Liver (tissue), 8 donors: ENCODE measurements at regions not wholly inside any gene's neighbourhood (a gene's known extent, or its start where the extent isn't known, plus 50 kb on each side); places are given as distances from the start of the nearest gene placed in this dataset.

ENCODE experiments used
- DNase-seq: peaks from one replicate; pipeline ENCODE4 v3.0.0-alpha.2; 2017; ENCODE audit warnings: low spot score
- H3K27ac ChIP-seq, 2 donors: one replicate each; pipeline ENCODE4 v1.7.0; 2013; ENCODE audit warnings: inconsistent platforms in 2 of 2, low read length in 2 of 2, control low read depth in 1 of 2, low read depth in 1 of 2, mild to moderate bottlenecking in 1 of 2
- H3K27me3 ChIP-seq, 4 donors: one replicate each; pipeline versions ENCODE4 v1.6.1 to v1.7.0; 2013; ENCODE audit warnings: low read length in 3 of 4, inconsistent platforms in 1 of 4, mild to moderate bottlenecking in 1 of 4, moderate library complexity in 1 of 4; ENCODE audit not compliant: control insufficient read depth in 4 of 4, insufficient read depth in 4 of 4
- H3K36me3 ChIP-seq, 4 donors: one replicate each; pipeline versions ENCODE4 v1.6.1 to v1.7.0; 2013; ENCODE audit warnings: low read length in 3 of 4, mild to moderate bottlenecking in 3 of 4, low read depth in 1 of 4, moderate library complexity in 1 of 4; ENCODE audit not compliant: control insufficient read depth in 4 of 4, insufficient read depth in 3 of 4
- H3K4me1 ChIP-seq, 4 donors: one replicate each; pipeline versions ENCODE4 v1.6.1 to v1.7.0; 2013; ENCODE audit warnings: low read length in 3 of 4, mild to moderate bottlenecking in 3 of 4, moderate library complexity in 1 of 4; ENCODE audit not compliant: control insufficient read depth in 4 of 4, insufficient read depth in 4 of 4
- H3K4me3 ChIP-seq, 3 donors: one replicate each; pipeline versions ENCODE4 v1.6.1 to v1.7.0; 2013; ENCODE audit warnings: low read length in 3 of 3, control low read depth in 1 of 3, low read depth in 1 of 3, mild to moderate bottlenecking in 1 of 3
- H3K9ac ChIP-seq, 2 donors: one replicate each; pipeline ENCODE4 v1.7.0; 2013; ENCODE audit warnings: low read length in 2 of 2, mild to moderate bottlenecking in 2 of 2, moderate library complexity in 2 of 2, control low read depth in 1 of 2, low read depth in 1 of 2
- H3K9me3 ChIP-seq, 4 donors: one replicate each; pipeline versions ENCODE4 v1.6.1 to v1.7.0; 2013; ENCODE audit warnings: low read length in 3 of 4; ENCODE audit not compliant: control insufficient read depth in 4 of 4
- ATF3 ChIP-seq: IDR thresholded peaks from 2 replicates; pipeline ENCODE4 v1.6.1; 2016; ENCODE audit warnings: antibody characterized with exemption
- CTCF ChIP-seq: fragments of 150-350 bp; IDR thresholded peaks from 2 replicates; pipeline ENCODE4 v1.5.1; 2017; ENCODE audit warnings: improper control_type of control experiment, low read depth, low read length; ENCODE audit not compliant: missing input control
- EGR1 ChIP-seq, 2 donors: IDR thresholded peaks; 2 replicates each; pipeline ENCODE4 v1.6.1; 2016 to 2018; ENCODE audit warnings: antibody characterized with exemption in 2 of 2, low read depth in 2 of 2
- FOXA1 ChIP-seq: IDR thresholded peaks from 2 replicates; pipeline ENCODE4 v1.6.1; 2016; ENCODE audit warnings: antibody characterized with exemption
- FOXA2 ChIP-seq: IDR thresholded peaks from 2 replicates; pipeline ENCODE4 v1.6.1; 2016; ENCODE audit warnings: antibody characterized with exemption
- GABPA ChIP-seq, 2 donors: IDR thresholded peaks in 1 of 2; conservative IDR thresholded peaks in 1 of 2; 2 replicates each; pipeline ENCODE4 v1.6.1; 2016; ENCODE audit warnings: antibody characterized with exemption in 2 of 2, mild to moderate bottlenecking in 1 of 2, moderate library complexity in 1 of 2
- HNF4A ChIP-seq, 2 donors: conservative IDR thresholded peaks; 2 replicates each; pipeline ENCODE4 v1.6.1; 2016; ENCODE audit warnings: antibody characterized with exemption in 2 of 2, mild to moderate bottlenecking in 2 of 2
- HNF4G ChIP-seq: IDR thresholded peaks from 2 replicates; pipeline ENCODE4 v1.6.1; 2016; ENCODE audit warnings: antibody characterized with exemption
- JUND ChIP-seq, 2 donors: IDR thresholded peaks; 2 replicates each; pipeline ENCODE4 v1.6.1; 2016; ENCODE audit warnings: antibody characterized with exemption in 2 of 2
- MAX ChIP-seq: IDR thresholded peaks from 2 replicates; pipeline ENCODE4 v1.6.1; 2016; ENCODE audit warnings: antibody characterized with exemption
- NR2F2 ChIP-seq: IDR thresholded peaks from 2 replicates; pipeline ENCODE4 v1.6.1; 2016; ENCODE audit warnings: antibody characterized with exemption
- RAD21 ChIP-seq, 2 donors: IDR thresholded peaks; 2 replicates each; pipeline ENCODE4 v1.6.1; 2016; ENCODE audit warnings: antibody characterized with exemption in 2 of 2, mild to moderate bottlenecking in 2 of 2
- REST ChIP-seq: IDR thresholded peaks from 2 replicates; pipeline ENCODE4 v1.6.1; 2016; ENCODE audit warnings: antibody characterized with exemption, mild to moderate bottlenecking
- RXRA ChIP-seq, 2 donors: IDR thresholded peaks; 2 replicates each; pipeline ENCODE4 v1.6.1; 2017 to 2018; ENCODE audit warnings: antibody characterized with exemption in 2 of 2, mild to moderate bottlenecking in 1 of 2
- SP1 ChIP-seq: IDR thresholded peaks from 2 replicates; pipeline ENCODE4 v1.6.1; 2018; ENCODE audit warnings: antibody characterized with exemption, mild to moderate bottlenecking
- TAF1 ChIP-seq: conservative IDR thresholded peaks from 2 replicates; pipeline ENCODE4 v1.6.1; 2016; ENCODE audit warnings: antibody characterized with exemption, mild to moderate bottlenecking
- YY1 ChIP-seq: IDR thresholded peaks from 2 replicates; pipeline ENCODE4 v1.6.1; 2016; ENCODE audit warnings: antibody characterized with exemption, mild to moderate bottlenecking
- ZBTB33 ChIP-seq: IDR thresholded peaks from 2 replicates; pipeline ENCODE4 v1.6.1; 2016; ENCODE audit warnings: antibody characterized with exemption
- WGBS: extraction: QIAGEN DNeasy Blood & Tissue Kit; methylation state at CpG from one replicate; pipeline ENCODE4 v1.1.7; 2013; 5-methylcytosine and 5-hydroxymethylcytosine counted together
- donor health status: healthy.
- donor health status: healthy.
- donor health status: healthy.
- donor health status: healthy.
- donor health status: healthy.

- WGBS, result 90% methylated on average over 6 of the region's 6 CpGs
- no peak overlapping the region for H3K27ac ChIP-seq
- DNase-seq, result no peak
Observed at GRCh38 chr13:44051918-44052675, 172.4 kb downstream of the LACC1 start.

GRCh38 chr13:44052780-44053184, 173.1 kb downstream of the LACC1 start:
- Histone ChIP-seq H3K36me3 (no peaks in the 10 kb centered on the region), H3K9ac (no peak overlapping the region), H3K4me1 (peaks cover 4 to 39% (median 18%) of the 10 kb centered on the region in 4 donors), H3K9me3 (no peaks in the 10 kb centered on the region), H3K27me3 (no peaks in the 10 kb centered on the region), H3K4me3 (no peak overlapping the region), H3K27ac (no peak overlapping the region)
- TF ChIP-seq REST, result no peak
- no peak for TF ChIP-seq FOXA1
- no peak for TF ChIP-seq FOXA2
- no peak for TF ChIP-seq JUND (IDR thresholded peaks at IDR 0.05)
- TF ChIP-seq TAF1, result no peak
- TF ChIP-seq GABPA (IDR thresholded peaks at IDR 0.05 in 1 of 2, conservative IDR thresholded peaks at IDR 0.05 in 1 of 2), result no peak
- TF ChIP-seq SP1, result no peak
- no peak for TF ChIP-seq ATF3
- TF ChIP-seq NR2F2, result no peak
- TF ChIP-seq HNF4A (conservative IDR thresholded peaks at IDR 0.05), result no peak
- no peak for TF ChIP-seq MAX
- TF ChIP-seq CTCF, result no peak
- TF ChIP-seq YY1, result no peak
- TF ChIP-seq EGR1 (IDR thresholded peaks at IDR 0.05; ENCODE audit: low read depth in 2 of 2), result no peak
- TF ChIP-seq RAD21 (IDR thresholded peaks at IDR 0.05), result no peak
- TF ChIP-seq HNF4G, result no peak
- no peak for TF ChIP-seq RXRA (IDR thresholded peaks at IDR 0.05)
- TF ChIP-seq ZBTB33, result no peak
- WGBS, result 58% methylated on average over 10 of the region's 10 CpGs
- DNase-seq, result no peak

More at GRCh38 chr13:44051918-44052675, 172.4 kb downstream of the LACC1 start:
- H3K4me1 ChIP-seq, result peaks cover 4 to 39% (median 18%) of the 10 kb centered on the region in 4 donors
- H3K9me3 ChIP-seq, result no peaks in the 10 kb centered on the region
- no peaks in the 10 kb centered on the region for H3K36me3 ChIP-seq
- no peaks in the 10 kb centered on the region for H3K27me3 ChIP-seq
- TF ChIP-seq SP1, result no peak
- no peak overlapping the region for H3K9ac ChIP-seq
- no peak overlapping the region for H3K4me3 ChIP-seq
